LoVo (cell line): ENCODE measurements at regions not wholly inside any gene's neighbourhood (a gene's known extent, or its start where the extent isn't known, plus 50 kb on each side); places are given as distances from the start of the nearest gene placed in this dataset.
A peak's percentile ranks its signal among the peaks of the same experiment; 100 is the strongest.

Experiments used
- DNase-seq: peaks from one replicate; pipeline ENCODE4 v3.0.0-alpha.2; 2016; ENCODE audit warnings: low spot score

DNA sequence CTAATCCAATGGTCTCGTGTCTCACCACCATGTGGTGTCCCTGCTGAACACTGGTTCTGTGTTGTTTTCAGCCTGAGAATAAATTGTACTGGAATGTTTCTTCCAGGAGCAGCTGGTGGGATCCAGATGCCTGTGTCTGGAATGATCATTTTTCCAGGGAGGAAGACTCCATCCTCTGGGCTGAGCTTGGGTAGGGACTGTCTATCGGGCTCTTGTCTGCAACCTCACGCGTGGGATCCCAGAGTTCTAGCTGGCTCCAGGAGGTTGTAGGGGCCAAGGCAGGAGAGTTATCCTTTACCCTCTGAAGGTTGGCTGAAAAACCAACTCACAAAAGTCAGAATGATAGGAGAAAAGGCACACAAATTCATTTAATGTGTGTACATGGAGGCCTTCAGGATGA, 144.1 kb upstream of the B3GAT1 start:
- DNase-seq: no peak

- DNase-seq: no peak
These were observed 143.5 kb upstream of the B3GAT1 start for GRCh38 chr11:134555510-134555909.

GRCh38 chr11:134554861-134555260, 142.8 kb upstream of the B3GAT1 start:
- no peak for DNase-seq

DNA sequence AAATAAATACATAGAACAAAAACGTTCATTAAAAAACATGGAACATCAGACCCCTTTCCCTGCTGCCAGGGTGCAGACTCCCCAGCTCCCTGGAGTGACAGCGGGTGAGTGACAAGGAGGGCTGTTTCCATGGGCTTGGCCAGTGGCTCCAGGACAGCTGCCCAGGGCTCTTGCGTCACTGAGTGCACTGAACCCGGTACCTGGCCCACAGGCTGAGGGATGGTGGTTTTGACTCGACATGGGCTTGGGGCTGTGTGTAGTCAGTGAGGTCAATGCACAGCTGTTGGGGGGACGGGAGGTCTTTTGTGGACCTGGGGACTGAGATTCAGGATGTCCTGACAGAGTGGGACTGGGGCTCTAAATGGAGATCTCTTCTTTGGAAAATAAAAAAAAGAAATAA, 142.1 kb upstream of the B3GAT1 start:
- no peak for DNase-seq

DNA sequence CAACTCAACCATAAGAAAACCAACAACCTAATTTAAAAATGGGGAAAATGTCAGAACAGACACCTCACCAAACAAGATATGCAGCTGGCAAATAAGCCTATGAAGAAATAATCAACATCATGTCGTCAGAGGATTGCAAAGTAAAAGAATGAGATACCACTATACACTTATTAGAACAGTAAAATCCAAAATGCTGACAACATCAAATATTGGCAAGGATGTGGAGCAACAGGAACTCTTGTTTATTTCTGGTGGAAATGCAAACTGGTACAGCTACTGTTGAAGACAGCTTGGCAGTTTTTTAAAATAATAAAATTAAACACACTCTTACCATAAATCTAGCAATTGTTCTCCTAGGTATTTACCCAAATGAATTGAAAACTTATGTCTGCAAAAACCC, 140.7 kb upstream of the B3GAT1 start:
- no peak for DNase-seq

- no peak for DNase-seq
These were observed 133.5 kb upstream of the B3GAT1 start for GRCh38 chr11:134545521-134545920.

DNA sequence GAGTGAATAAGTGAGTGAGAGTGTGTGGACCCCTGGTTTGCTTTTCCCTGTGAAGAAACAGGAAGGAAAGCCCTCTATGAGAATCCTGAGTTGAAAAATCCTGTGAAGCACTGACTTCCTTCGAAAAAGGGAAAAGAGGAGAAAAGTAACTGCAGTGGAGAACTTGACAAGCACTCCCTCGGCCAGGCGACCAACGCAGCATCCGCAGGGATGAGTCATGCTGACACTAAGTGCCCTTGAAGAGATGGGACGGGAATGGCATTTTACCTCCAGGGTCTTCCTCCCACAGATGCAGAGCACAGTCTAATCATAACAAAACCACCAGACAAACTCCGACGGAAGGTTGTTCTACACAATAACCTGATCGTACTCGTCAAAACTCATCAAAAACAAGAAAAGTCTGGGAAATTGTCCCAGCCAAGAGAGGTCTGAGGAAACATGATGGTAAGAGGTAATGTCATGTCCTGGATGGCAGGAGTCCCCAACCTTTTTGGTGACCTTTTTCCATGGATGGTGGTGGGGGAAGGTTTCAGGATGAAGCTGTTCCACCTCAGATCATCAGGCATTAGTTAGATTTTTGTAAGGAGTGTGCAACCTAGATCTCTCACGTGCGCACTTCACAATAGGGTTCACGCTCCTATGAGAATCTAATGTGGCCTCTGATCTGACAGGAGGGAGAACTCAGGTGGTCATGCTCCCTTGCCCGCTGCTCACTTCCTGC, 132.2 kb upstream of the B3GAT1 start:
- DNase-seq: no peak

GRCh38 chr11:134543645-134544044, 131.6 kb upstream of the B3GAT1 start:
- DNase-seq: no peak

DNA sequence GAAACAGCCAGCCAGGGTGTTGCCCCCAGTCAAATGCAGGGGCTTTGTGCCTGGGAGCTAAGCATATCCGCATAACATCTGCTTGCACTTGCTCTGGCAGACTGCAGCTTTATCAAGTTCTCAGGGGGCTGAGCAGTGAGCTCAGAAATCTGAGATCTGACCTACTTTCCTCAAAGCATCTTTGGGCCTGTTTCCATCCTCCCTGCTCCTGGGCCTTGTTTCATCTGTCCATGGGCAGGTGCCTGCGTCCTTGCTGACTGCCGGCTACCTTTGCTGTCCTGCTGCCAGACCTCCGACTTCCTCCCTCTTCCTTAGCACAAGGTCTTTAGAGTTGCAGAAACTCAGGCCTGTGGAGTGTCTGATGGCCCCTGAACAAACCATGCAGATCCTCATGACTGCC, 131.2 kb upstream of the B3GAT1 start:
- DNase-seq: no peak

DNA sequence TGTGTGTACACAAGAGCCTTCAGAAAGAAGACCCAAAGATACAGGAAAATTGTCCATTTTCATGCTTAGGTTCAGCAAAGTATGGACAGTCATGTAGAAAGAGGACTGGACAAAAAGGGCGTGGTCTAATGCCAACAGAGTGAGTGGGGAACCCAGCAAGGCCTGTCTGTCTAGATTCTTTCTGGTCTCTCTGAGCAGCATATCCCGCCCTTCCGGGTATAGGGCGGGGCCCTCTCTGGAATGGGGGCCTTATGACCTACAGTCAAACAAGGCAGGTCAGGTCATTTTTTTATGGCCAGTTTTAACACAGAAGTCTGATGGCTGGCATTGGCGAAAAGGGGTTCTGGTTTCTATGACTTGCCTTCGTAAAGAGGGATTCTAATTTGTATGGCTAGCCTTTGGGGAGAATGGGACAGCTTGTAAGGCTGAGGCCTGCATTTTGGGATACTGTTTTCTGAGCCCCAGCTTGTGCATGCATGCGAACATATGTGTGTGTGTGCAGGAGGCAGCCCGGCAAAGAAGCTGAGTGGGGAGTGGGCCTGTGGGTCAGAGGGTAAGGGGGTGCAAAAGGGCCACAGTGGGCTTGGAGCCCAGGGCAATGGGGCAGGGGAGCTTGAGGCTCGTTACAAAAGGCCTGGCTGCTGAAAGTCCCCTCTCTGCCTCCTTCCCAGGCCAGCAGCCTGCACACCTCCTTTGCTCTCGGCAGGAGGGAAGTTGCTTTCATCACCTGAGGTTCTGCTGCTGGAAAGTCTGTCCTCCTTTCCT, 130.5 kb upstream of the B3GAT1 start:
- peak; percentile 36 for DNase-seq

- no peak for DNase-seq
These were observed 129.9 kb upstream of the B3GAT1 start for GRCh38 chr11:134541951-134542350.

DNA sequence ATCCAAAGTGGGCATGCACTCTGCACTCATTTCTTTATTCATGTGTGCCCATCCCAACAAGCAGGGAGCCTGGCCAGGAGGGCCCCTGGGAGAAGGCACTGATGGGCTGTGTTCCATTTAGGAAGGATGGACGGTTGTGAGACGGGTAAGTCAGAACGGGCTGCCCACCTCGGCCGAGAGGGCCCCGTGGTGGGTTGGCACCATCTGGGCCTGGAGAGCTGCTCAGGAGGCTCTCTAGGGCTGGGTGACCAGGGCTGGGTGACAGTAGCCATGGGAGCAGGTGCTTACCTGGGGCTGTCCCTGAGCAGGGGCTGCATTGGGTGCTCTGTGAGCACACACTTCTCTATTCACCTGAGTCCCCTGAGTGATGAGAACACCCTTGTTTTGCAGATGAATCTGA, 129.3 kb upstream of the B3GAT1 start:
- no peak for DNase-seq

- no peak for DNase-seq
These were observed 127.2 kb upstream of the B3GAT1 start for GRCh38 chr11:134539285-134539684.

- DNase-seq: no peak
These were observed 126.7 kb upstream of the B3GAT1 start for GRCh38 chr11:134538742-134539141.

DNA sequence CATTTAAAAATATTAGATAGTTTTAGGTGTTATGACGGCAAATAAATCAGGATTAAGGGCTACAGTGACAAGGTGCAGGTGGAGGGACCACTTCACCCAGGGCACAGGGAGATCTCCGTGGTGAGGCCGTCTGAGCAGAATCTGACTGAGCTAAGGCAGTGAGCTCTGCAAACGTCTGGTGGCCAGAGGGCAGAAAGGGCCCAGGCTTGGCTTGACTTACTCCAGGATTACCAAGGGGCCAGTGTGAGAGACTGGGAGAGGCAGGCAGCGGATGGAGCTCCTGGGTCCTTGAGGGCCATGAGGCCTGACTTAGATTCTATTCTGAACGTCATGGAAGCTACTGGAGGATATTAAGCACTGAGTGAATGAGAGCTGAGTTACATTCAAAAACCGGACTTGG, 125.9 kb upstream of the B3GAT1 start:
- no peak for DNase-seq

GRCh38 chr11:134537296-134537695, 125.3 kb upstream of the B3GAT1 start:
- DNase-seq: no peak

- DNase-seq: no peak
These were observed 124.6 kb upstream of the B3GAT1 start for GRCh38 chr11:134536677-134537076.

GRCh38 chr11:134536219-134536618, 124.2 kb upstream of the B3GAT1 start:
- DNase-seq: no peak

- no peak for DNase-seq
These were observed 123.3 kb upstream of the B3GAT1 start for GRCh38 chr11:134535029-134536025.

DNA sequence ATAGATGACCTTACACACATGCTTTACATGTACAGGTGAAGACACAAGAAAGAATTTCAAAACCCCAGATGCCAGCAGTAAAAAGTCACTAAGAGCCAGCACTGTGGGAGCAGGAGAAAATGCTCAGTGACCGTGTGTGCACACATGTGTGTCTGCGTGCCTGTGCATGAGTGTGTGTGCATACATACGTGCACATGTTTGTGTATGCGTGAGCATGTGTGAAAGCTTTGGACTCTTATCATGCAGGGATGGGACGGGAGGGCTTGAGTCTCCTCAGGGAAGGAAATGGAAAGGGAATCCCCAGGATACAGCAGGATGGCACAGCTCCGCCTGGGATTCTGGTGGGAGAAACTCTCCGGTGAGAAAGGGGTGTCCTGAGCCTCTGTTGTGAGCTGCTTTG, 121.5 kb upstream of the B3GAT1 start:
- DNase-seq: no peak

- DNase-seq: no peak
These were observed 120.9 kb upstream of the B3GAT1 start for GRCh38 chr11:134532921-134533421.
